ENCODE measurements at regions not wholly inside any gene's neighbourhood (a gene's known extent, or its start where the extent isn't known, plus 50 kb on each side); places are given as distances from the start of the nearest gene placed in this dataset.

GRCh38 chr11:40054631-40055030 is 1404.8 kb downstream of the LRRC4C start:
- no TSS peak for BruUV-seq (replicated peaks)

DNA sequence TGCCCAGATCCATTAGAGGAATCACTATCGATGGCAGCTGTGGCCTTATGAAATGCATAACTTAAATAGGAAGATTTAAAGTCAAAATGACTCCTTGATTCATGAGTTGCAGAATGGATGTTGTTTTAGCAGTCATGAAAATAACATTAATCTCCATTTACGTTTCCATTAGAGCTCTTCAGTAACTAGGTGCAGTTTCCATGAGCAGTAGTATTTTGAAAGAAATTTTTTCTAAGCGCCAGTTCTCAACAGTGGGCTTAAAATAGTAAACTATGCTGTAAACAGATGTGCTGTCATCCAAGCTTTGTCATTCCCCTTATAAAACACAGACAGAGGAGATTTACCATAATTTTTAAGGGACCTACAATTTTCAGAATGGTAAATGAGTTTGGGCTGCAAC is 1414.1 kb downstream of the LRRC4C start:
- Histone ChIP-seq H3K27me3 (ENCODE audit: control insufficient read depth, insufficient read depth, low read length) (no peaks in the 10 kb centered on the region), H3K36me3 (ENCODE audit: control insufficient read depth, insufficient read depth, low read length) (no peaks in the 10 kb centered on the region), H3K4me3 (ENCODE audit: low read depth in 2 of 2, low read length in 2 of 2) (no peak overlapping the region), H3K9me3 (ENCODE audit: control insufficient read depth, insufficient read depth, low read depth, low read length) (0 out of 2 replicates have a peak, but pooled peaks cover 5% of the 10 kb centered on the region), H3K4me1 (ENCODE audit: control insufficient read depth, insufficient read depth, low read length) (no peaks in the 10 kb centered on the region), H3K27ac (ENCODE audit: low read length) (no peak overlapping the region)
- TF ChIP-seq, protein P1, sequence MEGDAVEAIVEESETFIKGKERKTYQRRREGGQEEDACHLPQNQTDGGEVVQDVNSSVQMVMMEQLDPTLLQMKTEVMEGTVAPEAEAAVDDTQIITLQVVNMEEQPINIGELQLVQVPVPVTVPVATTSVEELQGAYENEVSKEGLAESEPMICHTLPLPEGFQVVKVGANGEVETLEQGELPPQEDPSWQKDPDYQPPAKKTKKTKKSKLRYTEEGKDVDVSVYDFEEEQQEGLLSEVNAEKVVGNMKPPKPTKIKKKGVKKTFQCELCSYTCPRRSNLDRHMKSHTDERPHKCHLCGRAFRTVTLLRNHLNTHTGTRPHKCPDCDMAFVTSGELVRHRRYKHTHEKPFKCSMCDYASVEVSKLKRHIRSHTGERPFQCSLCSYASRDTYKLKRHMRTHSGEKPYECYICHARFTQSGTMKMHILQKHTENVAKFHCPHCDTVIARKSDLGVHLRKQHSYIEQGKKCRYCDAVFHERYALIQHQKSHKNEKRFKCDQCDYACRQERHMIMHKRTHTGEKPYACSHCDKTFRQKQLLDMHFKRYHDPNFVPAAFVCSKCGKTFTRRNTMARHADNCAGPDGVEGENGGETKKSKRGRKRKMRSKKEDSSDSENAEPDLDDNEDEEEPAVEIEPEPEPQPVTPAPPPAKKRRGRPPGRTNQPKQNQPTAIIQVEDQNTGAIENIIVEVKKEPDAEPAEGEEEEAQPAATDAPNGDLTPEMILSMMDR (IDR thresholded peaks at IDR 0.05): no peak
- no peak for TF ChIP-seq POLR2AphosphoS5 (IDR thresholded peaks at IDR 0.05; ENCODE audit: low read depth, low read length)
- TF ChIP-seq REST (IDR thresholded peaks at IDR 0.05; ENCODE audit: insufficient read depth in 1 of 2, low read depth in 2 of 2, low read length in 1 of 2): no peak
- TF ChIP-seq SIN3A (IDR thresholded peaks at IDR 0.05; ENCODE audit: borderline replicate concordance, insufficient read depth, low read depth, low read length): no peak
- no peak for TF ChIP-seq TCF7L2 (IDR thresholded peaks at IDR 0.05; ENCODE audit: low read depth, low read length)
- no TSS peak for BruUV-seq (replicated peaks)
- CTCF ChIA-PET: no interaction called here
- in situ Hi-C loops (cut with HindIII; ENCODE audit: low pct_unique_long_range_greater_than_20kb, low sequenced_read_pairs) (no loop called here), intact Hi-C loops (cut with micrococcal nuclease; ENCODE audit: unreplicated experiment) (no loop called here)
- ATAC-seq: no peak
- POLR2A ChIA-PET: no interaction called here
- DNase-seq (ENCODE audit: low read depth, low spot score): no peak

More at GRCh38 chr11:40054631-40055030, 1404.8 kb downstream of the LRRC4C start:
- CTCF ChIA-PET: no interaction called here
- Histone ChIP-seq H3K36me3 (ENCODE audit: control insufficient read depth, insufficient read depth, low read length) (no peaks in the 10 kb centered on the region), H3K9me3 (ENCODE audit: control insufficient read depth, insufficient read depth, low read depth, low read length) (0 out of 2 replicates have a peak, but pooled peaks cover under 1% of the 10 kb centered on the region), H3K4me1 (ENCODE audit: control insufficient read depth, insufficient read depth, low read length) (no peaks in the 10 kb centered on the region), H3K27ac (ENCODE audit: low read length) (no peak overlapping the region), H3K27me3 (ENCODE audit: control insufficient read depth, insufficient read depth, low read length) (no peaks in the 10 kb centered on the region), H3K4me3 (ENCODE audit: low read depth in 2 of 2, low read length in 2 of 2) (no peak overlapping the region)
- TF ChIP-seq REST (IDR thresholded peaks at IDR 0.05; ENCODE audit: insufficient read depth in 1 of 2, low read depth in 2 of 2, low read length in 1 of 2) (no peak), POLR2AphosphoS5 (IDR thresholded peaks at IDR 0.05; ENCODE audit: low read depth, low read length) (no peak), TCF7L2 (IDR thresholded peaks at IDR 0.05; ENCODE audit: low read depth, low read length) (no peak), SIN3A (IDR thresholded peaks at IDR 0.05; ENCODE audit: borderline replicate concordance, insufficient read depth, low read depth, low read length) (no peak)
- TF ChIP-seq, protein P1 (IDR thresholded peaks at IDR 0.05): no peak
- POLR2A ChIA-PET: no interaction called here
- in situ Hi-C loops (cut with HindIII; ENCODE audit: low pct_unique_long_range_greater_than_20kb, low sequenced_read_pairs): no loop called here
- no peak for ATAC-seq
- DNase-seq (ENCODE audit: low read depth, low spot score): no peak
- intact Hi-C loops (cut with micrococcal nuclease; ENCODE audit: unreplicated experiment): no loop called here
